ENCODE measurements at regions not wholly inside any gene's neighbourhood (a gene's known extent, or its start where the extent isn't known, plus 50 kb on each side); places are given as distances from the start of the nearest gene placed in this dataset.

DNA sequence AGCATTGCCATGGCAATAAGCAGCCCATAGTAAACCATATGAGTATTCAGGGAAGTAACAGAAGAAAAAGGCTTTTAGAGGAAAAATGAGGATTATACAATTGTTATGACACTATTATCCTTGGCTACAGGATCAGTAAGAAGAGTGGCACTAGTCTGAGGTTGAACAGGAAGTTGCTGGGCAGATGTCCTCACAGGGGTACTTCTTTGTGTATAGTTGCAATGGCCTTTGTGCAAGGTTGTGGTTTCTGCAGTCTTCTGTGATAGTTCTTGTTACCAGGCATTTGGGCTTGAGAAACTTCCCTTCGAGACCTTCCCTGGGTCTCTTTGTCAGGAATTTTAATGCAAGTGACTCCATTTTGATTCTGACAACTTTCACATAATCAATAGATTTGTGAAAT lies 100.6 kb upstream of the ATP11B start:
- TF ChIP-seq POLR2A (IDR thresholded peaks at IDR 0.05; ENCODE audit: low read length) (no peak), GATA1 (IDR thresholded peaks at IDR 0.05; ENCODE audit: low read depth, low read length) (no peak)
